K562 (cell line): ENCODE measurements at regions not wholly inside any gene's neighbourhood (a gene's known extent, or its start where the extent isn't known, plus 50 kb on each side); places are given as distances from the start of the nearest gene placed in this dataset.

Experiments
- ATAC-seq: fragments of 200-7000 bp; cut with Tn5 transposase; 3 replicates; pipeline ENCODE4 v1.9.1; 2020; ENCODE audit warnings: moderate library complexity
- BruUV-seq: library from RNA; stranded (reverse); fragments of 400-500 nt; replicated peaks from 2 replicates; lab custom pipeline; 2021; lab: Mats Ljungman, UMichigan
- CTCF ChIA-PET: fragments of 300-600 bp; formaldehyde crosslinking; extraction: SDS; loops from one replicate; lab custom pipeline; 2021; ENCODE audit warnings: low intra/inter-chr PET ratio; lab: Yijun Ruan, JAX
- POLR2A ChIA-PET: fragments of 300-600, 350-650 bp; sonication (Branson Sonifier 250); formaldehyde crosslinking; extraction: SDS; loops from one replicate; lab custom pipeline; 2021; ENCODE audit warnings: antibody characterized with exemption, inconsistent platforms; lab: Yijun Ruan, JAX
- DNase-seq, 4 experiments: peaks; one replicate each; pipeline versions ENCODE4 v3.0.0 to v3.0.0-alpha.2; 2011 to 2018; ENCODE audit warnings: low spot score in 3 of 4, mixed read lengths in 3 of 4; ENCODE audit errors: extremely low read depth in 1 of 4
- FAIRE-seq: peaks from 2 replicates; lab custom pipeline; 2011; peaks lifted over from hg19 to GRCh38; lab: Jason Lieb, UNC
- H2AFZ ChIP-seq: 2 replicates; pipeline ENCODE4 v1.6.0; 2011; ENCODE audit warnings: low read depth, low read length, control low read depth, inconsistent platforms
- H3K27ac ChIP-seq: fragments of 200-600 bp; 3 replicates; pipeline ENCODE4 v1.8.0; 2011; ENCODE audit warnings: low read depth, mild to moderate bottlenecking, control low read depth, inconsistent platforms, low read length, moderate library complexity, mixed read lengths; ENCODE audit errors: extremely low read depth
- H3K27me3 ChIP-seq, 2 experiments: fragments of 300-600 bp in 1 of 2; 2 replicates in 1 of 2; 3 replicates in 1 of 2; pipeline versions ENCODE4 v1.6.0 to v1.8.0; 2011; ENCODE audit warnings: inconsistent platforms in 2 of 2, low read length in 2 of 2, mild to moderate bottlenecking in 1 of 2, mixed read lengths in 1 of 2, moderate library complexity in 1 of 2; ENCODE audit not compliant: control insufficient read depth in 2 of 2, insufficient read depth in 2 of 2
- H3K36me3 ChIP-seq: fragments of 300-600 bp; 3 replicates; pipeline ENCODE4 v1.8.0; 2011; ENCODE audit warnings: mild to moderate bottlenecking, low read length, inconsistent platforms; ENCODE audit not compliant: control insufficient read depth, insufficient read depth
- H3K4me1 ChIP-seq, 2 experiments: fragments of 200-600 bp in 1 of 2; replicated peaks in 1 of 2; 2 replicates in 1 of 2; 3 replicates in 1 of 2; pipeline versions ENCODE4 v1.5.1 to v1.8.0; 2011; ENCODE audit warnings: inconsistent platforms in 2 of 2, low read length in 2 of 2, mild to moderate bottlenecking in 1 of 2, mixed read lengths in 1 of 2, moderate library complexity in 1 of 2; ENCODE audit not compliant: control insufficient read depth in 2 of 2, insufficient read depth in 2 of 2
- H3K4me2 ChIP-seq: 2 replicates; pipeline ENCODE4 v1.6.1; 2011; ENCODE audit warnings: low read length, control low read depth, inconsistent platforms, mixed read lengths; ENCODE audit not compliant: insufficient read depth
- H3K4me3 ChIP-seq: fragments of 200-600 bp; sonication (generic), shearing (Covaris generic); 2 replicates; pipeline ENCODE4 v1.5.1; 2016; ENCODE audit warnings: control low read depth, inconsistent platforms
- H3K79me2 ChIP-seq: fragments of 200-600 bp; 3 replicates; pipeline ENCODE4 v1.8.0; 2011; ENCODE audit warnings: low read length, inconsistent platforms; ENCODE audit not compliant: control insufficient read depth, insufficient read depth
- H3K9ac ChIP-seq, 2 experiments: 2 replicates each; pipeline versions ENCODE4 v1.6.0 to v1.6.1; 2011; ENCODE audit warnings: low read depth in 2 of 2, low read length in 2 of 2, control low read depth in 1 of 2, inconsistent platforms in 1 of 2, mild to moderate bottlenecking in 1 of 2, mixed read lengths in 1 of 2; ENCODE audit not compliant: insufficient read depth in 1 of 2
- H3K9me1 ChIP-seq: one replicate; pipeline ENCODE4 v1.6.0; 2011; ENCODE audit warnings: inconsistent platforms, mild to moderate bottlenecking, low read length, moderate library complexity; ENCODE audit not compliant: control insufficient read depth, insufficient read depth
- H3K9me3 ChIP-seq: replicated peaks from 2 replicates; pipeline ENCODE4 v1.5.1; 2011; ENCODE audit warnings: low read depth, low read length, inconsistent platforms; ENCODE audit not compliant: control insufficient read depth, insufficient read depth
- H4K20me1 ChIP-seq: replicated peaks from 2 replicates; pipeline ENCODE4 v1.6.1; 2011; ENCODE audit warnings: low read length, inconsistent platforms, mixed read lengths; ENCODE audit not compliant: control insufficient read depth, insufficient read depth
- ATF1 ChIP-seq, 2 experiments: fragments of 450-650 bp in 1 of 2; IDR thresholded peaks; 2 replicates each; pipeline ENCODE4 v1.6.1; 2016; ENCODE audit warnings: missing compliant biosample characterization in 1 of 2, missing genetic modification characterization in 1 of 2
- EHMT2 ChIP-seq: fragments of 450-650 bp; IDR thresholded peaks from 2 replicates; pipeline ENCODE4 v1.6.1; 2018; ENCODE audit warnings: antibody characterized with exemption
- EP300 ChIP-seq: IDR thresholded peaks from 2 replicates; pipeline ENCODE4 v1.6.1; 2012; ENCODE audit warnings: low read length, improper control_type of control experiment
- HDAC1 ChIP-seq, 2 experiments: fragments of 450-650 bp; IDR thresholded peaks; 2 replicates each; pipeline ENCODE4 v1.6.1; 2016 to 2017; ENCODE audit warnings: inconsistent platforms in 1 of 2, mild to moderate bottlenecking in 1 of 2, moderate library complexity in 1 of 2
- MAFF ChIP-seq: IDR thresholded peaks from 2 replicates; pipeline ENCODE4 v1.6.1; 2012; ENCODE audit warnings: low read length, improper control_type of control experiment
- SREBF1 ChIP-seq: fragments of 150-350 bp; IDR thresholded peaks from 2 replicates; pipeline ENCODE4 v1.6.1; 2014; ENCODE audit warnings: antibody characterized with exemption, low read depth, low read length, borderline replicate concordance
- ZZZ3 ChIP-seq: fragments of 450-650 bp; IDR thresholded peaks from 2 replicates; pipeline ENCODE4 v1.6.1; 2016; ENCODE audit warnings: antibody characterized with exemption, mild to moderate bottlenecking, moderate library complexity
- WGBS: fragments of 100-300 bp; shearing (Covaris generic); methylation state at CpG from one replicate; pipeline ENCODE4 v1.1.6; 2016; ENCODE audit warnings: low coverage, mixed read lengths; ENCODE audit not compliant: insufficient coverage; ENCODE audit errors: missing lambda C conversion rate; 5-methylcytosine and 5-hydroxymethylcytosine counted together
- in situ Hi-C: fragments of 300-500 bp; cut with MboI; formaldehyde crosslinking; loops from 4 replicates; pipeline ENCODE4 v1.15.0; 2018; ENCODE audit warnings: inconsistent platforms, mixed read lengths
- intact Hi-C: fragments of 100-400 bp; cut with micrococcal nuclease; formaldehyde crosslinking; loops from 2 replicates; pipeline ENCODE4 v1.14.2; 2022
- TF ChIP-seq, protein P1 (sequence below): fragments of 150-350 bp; IDR thresholded peaks from 2 replicates; pipeline ENCODE4 v1.6.1; 2014; ENCODE audit warnings: low read depth, mild to moderate bottlenecking, low read length, borderline replicate concordance
- TF ChIP-seq, protein P2 (sequence below), 3 experiments: IDR thresholded peaks in 2 of 3; conservative IDR thresholded peaks in 1 of 3; 2 replicates each; pipeline ENCODE4 v1.5.1; 2011 to 2012; ENCODE audit warnings: low read length in 3 of 3, mild to moderate bottlenecking in 3 of 3, control low read depth in 2 of 3, improper control_type of control experiment in 1 of 3, inconsistent platforms in 1 of 3, low read depth in 1 of 3, mixed read lengths in 1 of 3, moderate library complexity in 1 of 3; ENCODE audit not compliant: insufficient read depth in 2 of 3

DNA sequence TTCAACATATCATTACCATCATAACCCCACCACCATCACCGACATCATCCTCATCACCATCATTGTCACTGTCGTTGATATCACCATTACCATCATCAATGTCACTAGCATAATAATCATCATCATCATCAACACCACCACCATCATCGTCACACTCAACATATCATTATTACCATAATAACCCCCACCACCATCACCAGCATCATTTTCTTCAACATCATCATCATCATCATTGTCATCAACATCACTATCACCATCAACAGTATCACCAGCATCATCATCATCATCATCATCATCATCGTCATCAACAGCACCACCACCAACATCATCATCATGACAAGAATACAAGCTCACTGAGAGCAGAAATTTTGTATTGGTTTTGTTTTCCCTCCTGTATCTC lies 83.8 kb downstream of the MBD3L1 start:
- Histone ChIP-seq H3K27ac (no peak overlapping the region), H3K4me3 (no peak overlapping the region), H3K79me2 (no peaks in the 10 kb centered on the region), H4K20me1 (no peaks in the 10 kb centered on the region), H3K9me1 (no peaks in the 10 kb centered on the region), H3K27me3 (no peaks in the 10 kb centered on the region; a peak in 1 of 5 replicates), H3K9me3 (no peaks in the 10 kb centered on the region), H3K36me3 (no peaks in the 10 kb centered on the region), H3K9ac (no peak overlapping the region), H3K4me2 (no peak overlapping the region), H3K4me1 (no peaks in the 10 kb centered on the region), H2AFZ (no peak overlapping the region)
- no peak for FAIRE-seq
- WGBS: 2% methylated on average over 4 of the region's 4 CpGs
- BruUV-seq: no TSS peak
- TF ChIP-seq EP300: no peak
- TF ChIP-seq MAFF: no peak
- TF ChIP-seq HDAC1 (IDR thresholded peaks at IDR 0.05): 0 out of 4 replicates have a peak, but pooled peaks of 1 of the 2 experiments have one; percentile 32
- TF ChIP-seq EHMT2: 0 out of 2 replicates have a peak, but pooled peaks have one; percentile 28
- TF ChIP-seq ZZZ3: no peak
- TF ChIP-seq, protein P1, sequence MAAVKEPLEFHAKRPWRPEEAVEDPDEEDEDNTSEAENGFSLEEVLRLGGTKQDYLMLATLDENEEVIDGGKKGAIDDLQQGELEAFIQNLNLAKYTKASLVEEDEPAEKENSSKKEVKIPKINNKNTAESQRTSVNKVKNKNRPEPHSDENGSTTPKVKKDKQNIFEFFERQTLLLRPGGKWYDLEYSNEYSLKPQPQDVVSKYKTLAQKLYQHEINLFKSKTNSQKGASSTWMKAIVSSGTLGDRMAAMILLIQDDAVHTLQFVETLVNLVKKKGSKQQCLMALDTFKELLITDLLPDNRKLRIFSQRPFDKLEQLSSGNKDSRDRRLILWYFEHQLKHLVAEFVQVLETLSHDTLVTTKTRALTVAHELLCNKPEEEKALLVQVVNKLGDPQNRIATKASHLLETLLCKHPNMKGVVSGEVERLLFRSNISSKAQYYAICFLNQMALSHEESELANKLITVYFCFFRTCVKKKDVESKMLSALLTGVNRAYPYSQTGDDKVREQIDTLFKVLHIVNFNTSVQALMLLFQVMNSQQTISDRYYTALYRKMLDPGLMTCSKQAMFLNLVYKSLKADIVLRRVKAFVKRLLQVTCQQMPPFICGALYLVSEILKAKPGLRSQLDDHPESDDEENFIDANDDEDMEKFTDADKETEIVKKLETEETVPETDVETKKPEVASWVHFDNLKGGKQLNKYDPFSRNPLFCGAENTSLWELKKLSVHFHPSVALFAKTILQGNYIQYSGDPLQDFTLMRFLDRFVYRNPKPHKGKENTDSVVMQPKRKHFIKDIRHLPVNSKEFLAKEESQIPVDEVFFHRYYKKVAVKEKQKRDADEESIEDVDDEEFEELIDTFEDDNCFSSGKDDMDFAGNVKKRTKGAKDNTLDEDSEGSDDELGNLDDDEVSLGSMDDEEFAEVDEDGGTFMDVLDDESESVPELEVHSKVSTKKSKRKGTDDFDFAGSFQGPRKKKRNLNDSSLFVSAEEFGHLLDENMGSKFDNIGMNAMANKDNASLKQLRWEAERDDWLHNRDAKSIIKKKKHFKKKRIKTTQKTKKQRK: no peak
- TF ChIP-seq, protein P2, sequence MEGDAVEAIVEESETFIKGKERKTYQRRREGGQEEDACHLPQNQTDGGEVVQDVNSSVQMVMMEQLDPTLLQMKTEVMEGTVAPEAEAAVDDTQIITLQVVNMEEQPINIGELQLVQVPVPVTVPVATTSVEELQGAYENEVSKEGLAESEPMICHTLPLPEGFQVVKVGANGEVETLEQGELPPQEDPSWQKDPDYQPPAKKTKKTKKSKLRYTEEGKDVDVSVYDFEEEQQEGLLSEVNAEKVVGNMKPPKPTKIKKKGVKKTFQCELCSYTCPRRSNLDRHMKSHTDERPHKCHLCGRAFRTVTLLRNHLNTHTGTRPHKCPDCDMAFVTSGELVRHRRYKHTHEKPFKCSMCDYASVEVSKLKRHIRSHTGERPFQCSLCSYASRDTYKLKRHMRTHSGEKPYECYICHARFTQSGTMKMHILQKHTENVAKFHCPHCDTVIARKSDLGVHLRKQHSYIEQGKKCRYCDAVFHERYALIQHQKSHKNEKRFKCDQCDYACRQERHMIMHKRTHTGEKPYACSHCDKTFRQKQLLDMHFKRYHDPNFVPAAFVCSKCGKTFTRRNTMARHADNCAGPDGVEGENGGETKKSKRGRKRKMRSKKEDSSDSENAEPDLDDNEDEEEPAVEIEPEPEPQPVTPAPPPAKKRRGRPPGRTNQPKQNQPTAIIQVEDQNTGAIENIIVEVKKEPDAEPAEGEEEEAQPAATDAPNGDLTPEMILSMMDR (IDR thresholded peaks at IDR 0.05 in 2 of 3, conservative IDR thresholded peaks at IDR 0.05 in 1 of 3; ENCODE audit: insufficient read depth in 2 of 3, low read depth in 1 of 3, low read length in 3 of 3): no peak
- TF ChIP-seq ATF1 (CRISPR knock-in tag; IDR thresholded peaks at IDR 0.05): no peak
- TF ChIP-seq ATF1 (tag; IDR thresholded peaks at IDR 0.05): peak; percentile 41; the same call in 1 of the 2 replicates
- TF ChIP-seq SREBF1: no peak
- CTCF ChIA-PET: no interaction called here
- POLR2A ChIA-PET: no interaction called here
- intact Hi-C loops (no loop called here), in situ Hi-C loops (no loop called here)
- DNase-seq: no peak
- no peak for ATAC-seq
